LHCN-M2 (cell line): ENCODE measurements at regions not wholly inside any gene's neighbourhood (a gene's known extent, or its start where the extent isn't known, plus 50 kb on each side); places are given as distances from the start of the nearest gene placed in this dataset.

Experiments
- DNase-seq: peaks from one replicate; pipeline ENCODE4 v3.0.0-alpha.2; 2012; ENCODE audit warnings: low read depth

GRCh38 chr5:174159327-174160114 is 114.0 kb downstream of the NSG2 start:
- no peak for DNase-seq

- no peak for DNase-seq
Observed at GRCh38 chr5:174165406-174165805, 119.9 kb downstream of the NSG2 start.

GRCh38 chr5:174166231-174167079 is 120.9 kb downstream of the NSG2 start:
- no peak for DNase-seq

GRCh38 chr5:174167080-174167910 is 121.8 kb downstream of the NSG2 start:
- no peak for DNase-seq

GRCh38 chr5:174172152-174172551 is 126.6 kb downstream of the NSG2 start:
- DNase-seq = no peak

- no peak for DNase-seq
Observed at GRCh38 chr5:174172566-174172965, 127.1 kb downstream of the NSG2 start.

- DNase-seq = no peak
Observed at GRCh38 chr5:174173766-174174165, 128.3 kb downstream of the NSG2 start.

GRCh38 chr5:174175716-174176268 is 130.3 kb downstream of the NSG2 start:
- no peak for DNase-seq

- no peak for DNase-seq
Observed at GRCh38 chr5:174176511-174176910, 131.0 kb downstream of the NSG2 start.

GRCh38 chr5:174177531-174177930 is 132.0 kb downstream of the NSG2 start:
- DNase-seq = no peak

GRCh38 chr5:174177976-174178605 is 132.6 kb downstream of the NSG2 start:
- DNase-seq = no peak

GRCh38 chr5:174180639-174181038 is 135.1 kb downstream of the NSG2 start:
- no peak for DNase-seq

- DNase-seq = no peak
Observed at GRCh38 chr5:174182111-174182510, 136.6 kb downstream of the NSG2 start.

- DNase-seq = no peak
Observed at GRCh38 chr5:174183701-174184100, 138.2 kb downstream of the NSG2 start.

- no peak for DNase-seq
Observed at GRCh38 chr5:174185506-174185905, 140.0 kb downstream of the NSG2 start.

GRCh38 chr5:174186096-174186695 is 140.7 kb downstream of the NSG2 start:
- no peak for DNase-seq

- DNase-seq = no peak
Observed at GRCh38 chr5:174187001-174187400, 141.5 kb downstream of the NSG2 start.

GRCh38 chr5:174187481-174187880 is 142.0 kb downstream of the NSG2 start:
- DNase-seq = no peak

- no peak for DNase-seq
Observed at GRCh38 chr5:174188295-174188694, 142.8 kb downstream of the NSG2 start.

GRCh38 chr5:174189654-174190541 is 144.4 kb downstream of the NSG2 start:
- DNase-seq = no peak
